ENCODE measurements at regions not wholly inside any gene's neighbourhood (a gene's known extent, or its start where the extent isn't known, plus 50 kb on each side); places are given as distances from the start of the nearest gene placed in this dataset.
"Not testable (repeated sequence)": the region's sequence is repeated elsewhere in the genome, so short reads cannot be mapped to it uniquely, and the experiment has no call there.

DNA sequence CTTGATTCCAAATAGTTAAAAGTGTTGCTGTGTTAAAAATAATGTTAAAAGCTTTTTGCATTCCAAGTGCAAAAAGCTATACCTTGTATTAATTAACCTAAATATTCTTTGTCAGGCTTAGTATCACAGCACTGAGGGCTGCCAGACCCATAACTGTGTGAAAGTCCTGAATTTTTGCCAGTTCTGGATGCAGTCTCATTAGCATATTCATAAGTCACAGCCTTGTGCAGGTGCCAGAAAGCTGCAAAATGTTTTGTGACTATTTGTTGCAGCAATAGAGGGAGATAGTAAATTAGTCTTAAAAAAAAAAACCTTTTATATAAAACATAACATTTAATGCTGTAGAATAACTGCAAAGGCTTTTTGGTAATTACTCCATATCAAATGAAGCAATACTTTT is 56.6 kb downstream of the SLITRK1 start:
- no peak for DNase-seq (ENCODE audit: low read depth)

DNA sequence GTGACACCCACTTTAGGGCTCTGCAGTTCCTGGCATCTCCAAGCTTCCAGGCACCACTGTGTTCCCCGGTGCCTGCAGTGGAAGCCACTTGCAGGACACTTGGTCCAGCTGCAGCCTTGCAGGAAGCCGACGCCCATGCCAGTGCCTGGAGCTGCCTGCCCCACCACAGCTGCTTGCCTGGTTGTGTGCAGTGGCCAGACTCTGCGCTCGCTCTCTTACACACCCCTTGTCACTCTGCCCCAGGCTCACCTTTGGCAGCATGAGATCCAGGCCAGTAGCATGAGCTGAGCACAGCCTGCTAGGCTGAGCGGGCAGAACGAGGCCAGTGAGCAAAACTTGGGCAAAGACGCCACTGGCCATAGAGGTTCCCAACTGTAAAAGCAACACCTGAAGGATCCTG is 57.7 kb downstream of the SLITRK1 start:
- no peak for DNase-seq (ENCODE audit: low read depth)

DNA sequence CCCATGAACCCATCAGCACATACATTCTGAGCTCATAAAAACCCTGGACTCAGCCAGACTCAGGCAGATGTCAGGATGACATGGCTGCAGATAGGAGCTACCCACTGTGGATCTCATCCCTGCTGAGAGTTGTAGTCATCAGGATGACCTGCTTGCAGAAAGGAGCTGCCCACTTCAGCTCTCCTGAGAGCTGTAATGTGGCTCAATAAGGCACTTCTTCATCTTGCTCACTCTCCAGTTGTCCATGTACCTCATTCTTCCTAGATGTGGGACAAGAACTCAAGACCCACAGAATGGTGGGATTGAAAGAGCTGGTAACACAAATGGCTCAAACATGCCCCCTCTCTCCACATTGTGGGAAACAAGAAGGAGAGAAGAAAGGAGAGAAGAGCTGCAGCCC is 58.2 kb downstream of the SLITRK1 start:
- no peak for DNase-seq (ENCODE audit: low read depth)

DNA sequence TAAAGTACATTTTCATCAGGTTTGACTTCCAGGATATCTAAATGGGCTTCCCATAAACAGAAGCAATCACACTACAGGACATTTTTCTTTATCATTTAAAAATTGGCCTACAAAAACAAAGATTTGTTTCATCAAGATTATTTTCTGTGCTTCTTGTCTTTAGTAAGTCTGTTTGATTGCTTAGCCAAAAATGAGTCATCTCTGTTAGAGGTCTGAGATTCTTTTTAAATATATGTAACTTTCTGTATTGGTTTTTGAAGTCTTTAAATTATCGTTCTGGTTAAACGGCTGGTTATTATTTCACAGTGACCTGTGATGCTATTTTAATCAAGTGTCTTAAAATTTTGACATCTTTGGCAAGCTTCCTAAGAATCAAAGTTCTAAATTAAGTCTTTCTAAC is 62.7 kb downstream of the SLITRK1 start:
- DNase-seq (ENCODE audit: low read depth): peak; percentile 24

DNA sequence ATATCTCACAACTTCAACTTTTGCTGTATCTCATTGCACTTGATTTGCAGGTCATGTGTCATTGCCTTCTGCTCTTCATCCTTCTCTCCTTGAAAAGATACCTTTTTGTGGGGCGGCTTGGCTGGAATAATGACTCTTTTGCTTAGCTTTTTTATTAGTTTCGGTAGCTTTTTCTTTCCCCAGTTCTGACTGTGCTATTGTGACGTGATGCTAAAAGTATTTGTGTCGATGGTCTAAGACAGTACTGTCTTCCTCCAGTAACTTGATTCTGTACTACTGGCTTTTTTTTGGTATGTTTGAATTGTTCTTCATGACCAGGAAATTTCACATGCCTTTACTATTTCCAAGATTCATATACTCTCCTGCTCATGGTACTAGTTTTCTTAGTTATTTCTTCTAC is 63.1 kb downstream of the SLITRK1 start:
- peak; percentile 72 for DNase-seq (ENCODE audit: low read depth)

DNA sequence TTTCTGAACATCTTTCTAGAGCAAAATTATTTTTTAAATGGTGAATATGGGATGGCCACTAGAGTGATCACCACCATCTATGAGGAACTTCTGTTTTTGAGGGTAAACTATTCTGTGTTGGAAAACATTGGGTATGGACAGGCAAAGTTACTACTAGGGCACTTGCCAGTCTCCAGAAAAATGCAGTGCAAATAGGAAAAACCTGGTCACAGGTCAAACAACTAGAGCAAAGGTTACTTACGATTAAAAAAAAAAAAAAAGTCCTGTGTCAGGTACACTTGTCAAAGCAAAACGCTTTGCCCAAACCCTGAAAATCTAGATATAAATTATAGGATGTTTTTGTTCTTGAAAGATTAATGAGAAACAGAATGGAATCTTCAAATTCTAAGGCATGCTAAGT is 66.2 kb downstream of the SLITRK1 start:
- DNase-seq (ENCODE audit: low read depth): no peak

DNA sequence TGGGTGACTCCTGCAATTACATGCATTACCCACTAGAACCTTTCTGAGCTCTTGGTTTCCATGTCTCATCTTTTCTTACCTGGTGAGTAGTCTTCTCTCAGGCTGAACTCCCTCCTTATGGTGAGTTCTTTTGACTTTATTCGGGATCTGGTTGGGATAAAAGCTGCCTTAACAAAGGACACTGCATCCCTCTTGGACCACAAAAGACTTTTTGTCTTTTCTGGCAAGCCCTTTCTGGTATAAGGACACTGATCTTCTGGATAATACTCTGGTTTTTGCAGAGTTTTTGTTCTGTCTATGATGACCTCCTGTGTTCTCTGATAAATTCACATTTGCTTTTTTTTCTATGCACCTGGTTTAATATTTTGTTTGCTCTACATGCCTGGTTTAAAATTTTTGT is 66.7 kb downstream of the SLITRK1 start:
- no peak for DNase-seq (ENCODE audit: low read depth)

DNA sequence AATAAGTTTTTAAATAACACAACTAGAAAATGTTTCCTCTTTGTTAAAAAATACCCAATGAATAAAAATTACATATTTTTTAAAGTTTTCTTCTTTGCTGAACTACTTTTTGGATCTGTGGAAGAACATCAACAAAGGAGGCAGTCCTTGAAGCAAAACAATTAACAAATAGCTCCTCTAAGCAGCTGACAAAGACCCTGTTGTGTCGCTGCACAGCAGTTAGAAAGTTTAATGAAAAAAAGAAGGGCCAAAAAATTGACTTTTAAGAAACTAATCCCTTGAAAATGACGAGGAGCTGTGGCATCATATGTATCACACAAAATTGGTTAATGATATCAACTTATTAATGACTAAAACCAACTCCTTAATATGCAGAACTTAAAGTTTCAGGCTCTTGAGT is 72.1 kb downstream of the SLITRK1 start:
- no peak for DNase-seq (ENCODE audit: low read depth)

DNA sequence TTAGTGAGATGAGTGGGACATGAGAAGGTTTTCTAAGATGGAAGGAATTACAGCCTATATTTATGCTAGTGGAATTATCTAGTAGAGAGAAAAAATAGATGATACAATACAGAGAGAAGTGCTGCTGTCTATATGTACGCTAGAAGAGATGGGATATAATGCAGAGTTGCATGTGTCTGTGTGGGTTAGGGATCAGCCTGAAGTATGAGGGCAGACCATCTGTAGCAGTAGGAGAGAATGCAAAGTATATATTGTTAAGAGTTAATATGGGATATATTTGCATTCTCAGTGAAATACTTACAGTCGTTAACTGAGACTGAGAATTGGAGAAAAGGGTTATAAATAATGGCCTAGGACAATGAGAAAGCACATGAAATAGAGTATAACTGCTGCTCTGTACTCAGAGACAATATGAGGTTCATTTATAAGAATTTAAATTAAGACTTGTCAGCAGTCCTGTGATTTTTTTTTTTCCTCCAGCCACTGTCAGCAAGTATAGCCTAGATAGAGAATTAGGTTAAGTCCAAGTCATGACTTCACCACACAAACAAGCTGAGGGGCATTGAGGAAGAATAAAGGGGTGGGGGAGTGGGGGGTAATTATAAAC is 77.8 kb downstream of the SLITRK1 start:
- no peak for DNase-seq (ENCODE audit: low read depth)

DNA sequence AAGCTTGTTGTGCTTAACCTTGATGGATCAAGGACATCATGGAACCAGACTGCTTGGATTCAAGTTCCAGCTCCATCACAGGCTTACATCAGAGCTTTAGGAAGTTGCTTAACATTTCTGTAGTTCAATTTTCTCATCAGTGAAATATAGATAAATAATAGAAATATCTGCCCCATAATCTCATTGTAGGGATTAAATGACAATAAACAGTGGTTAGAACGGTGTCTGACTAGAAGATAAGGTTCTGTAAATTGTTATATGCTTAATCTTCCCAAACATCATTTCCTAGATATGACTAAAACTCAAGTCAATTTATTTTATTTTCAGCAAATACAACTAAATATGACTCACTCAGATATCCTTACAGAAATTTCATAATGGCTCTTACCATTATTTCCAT is 83.5 kb downstream of the SLITRK1 start:
- DNase-seq (ENCODE audit: low read depth): peak; percentile 33

DNA sequence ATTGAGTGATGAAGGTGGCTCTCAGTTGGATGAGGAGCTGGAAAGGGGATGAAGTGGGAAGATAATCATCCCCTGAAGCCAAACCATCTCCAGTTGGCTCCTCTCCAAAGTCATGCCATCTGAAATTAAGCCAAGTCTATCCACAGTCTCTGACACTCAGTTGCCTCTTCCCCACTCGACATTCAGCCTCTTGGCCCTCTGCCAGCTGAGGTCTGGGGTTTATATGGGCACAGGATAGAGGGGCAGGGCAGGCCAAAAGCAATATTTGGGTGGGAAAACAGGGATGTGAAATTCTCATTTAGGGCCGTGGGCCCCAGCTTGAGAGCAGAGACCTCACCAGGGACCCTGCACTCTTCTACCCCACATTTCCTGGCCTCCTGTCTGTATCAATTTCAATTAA is 85.9 kb downstream of the SLITRK1 start:
- no peak for DNase-seq (ENCODE audit: low read depth)

DNA sequence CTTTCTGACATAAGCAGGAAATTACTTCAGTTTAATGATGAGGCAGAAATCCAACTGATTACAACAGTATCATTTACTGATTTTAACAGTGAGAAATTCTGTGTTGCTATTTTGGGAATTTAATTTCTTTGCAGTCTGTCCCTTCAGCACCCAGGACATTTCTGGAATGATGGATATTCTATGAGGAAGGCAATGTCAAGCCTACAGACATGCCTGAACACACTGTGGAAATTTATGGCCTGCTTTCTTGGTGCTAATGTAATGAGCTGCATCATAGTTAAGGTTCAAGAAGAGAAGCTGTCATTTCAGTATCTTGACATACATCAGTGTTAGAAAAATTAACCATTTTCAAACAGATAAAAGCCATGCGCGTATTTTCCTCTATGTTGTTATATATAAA is 87.7 kb downstream of the SLITRK1 start:
- no peak for DNase-seq (ENCODE audit: low read depth)

DNA sequence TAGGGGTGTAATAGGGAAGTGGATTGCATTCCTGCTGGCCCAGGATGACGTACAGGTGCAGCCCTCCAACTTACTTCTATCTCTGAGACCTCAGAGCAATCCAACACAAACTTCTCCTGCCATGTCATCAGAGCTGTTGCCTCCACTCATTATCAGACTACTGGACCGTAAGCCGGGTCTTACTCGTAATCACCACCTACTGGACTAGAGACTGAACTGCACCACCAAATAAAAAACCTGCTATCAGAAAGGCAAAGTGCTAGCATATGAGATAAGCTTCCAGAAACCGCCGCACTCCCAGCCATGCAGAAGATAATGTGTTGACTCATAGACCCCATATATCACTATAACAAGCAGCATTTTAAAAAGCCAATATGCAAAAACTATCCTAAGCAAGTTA is 102.0 kb downstream of the SLITRK1 start:
- DNase-seq (ENCODE audit: low read depth): peak; percentile 17

DNA sequence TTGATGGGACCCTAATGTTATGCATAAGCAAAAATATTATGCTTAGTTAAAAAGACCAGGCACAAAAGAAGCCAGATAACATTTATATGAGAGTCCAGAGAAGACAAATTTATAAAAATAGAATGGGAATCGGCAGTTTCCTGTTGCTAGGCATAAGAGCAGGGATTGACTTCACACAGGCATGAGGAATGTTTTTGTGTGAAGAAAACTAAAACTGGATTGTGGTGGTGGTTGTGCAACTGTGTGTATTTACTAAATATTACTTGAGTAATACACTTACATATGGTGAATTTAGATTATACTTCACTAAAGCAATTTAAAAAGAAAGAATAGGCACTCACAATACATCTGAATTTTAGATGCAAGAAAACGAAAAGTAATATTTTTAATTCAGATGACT is 108.3 kb downstream of the SLITRK1 start:
- peak; percentile 26 for DNase-seq (ENCODE audit: low read depth)

DNA sequence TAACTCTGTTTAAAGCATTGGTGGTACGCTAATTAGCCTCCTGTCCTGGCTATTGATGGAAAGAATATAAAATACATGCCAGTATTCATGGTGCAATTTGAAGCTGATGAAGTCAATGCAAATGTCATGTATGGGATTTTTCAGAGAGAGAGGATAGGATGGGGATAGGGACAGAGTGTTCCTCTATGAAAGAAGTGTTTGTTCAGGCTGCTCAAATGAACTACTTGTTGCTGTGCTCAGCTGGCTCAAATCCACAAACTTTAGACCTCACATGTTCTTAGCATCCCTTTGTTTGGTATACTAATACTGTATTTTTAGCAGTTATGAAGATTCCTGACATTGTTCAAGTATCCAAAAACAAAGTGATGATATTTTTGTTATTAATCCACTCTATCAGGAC is 116.5 kb downstream of the SLITRK1 start:
- DNase-seq (ENCODE audit: low read depth): no peak

DNA sequence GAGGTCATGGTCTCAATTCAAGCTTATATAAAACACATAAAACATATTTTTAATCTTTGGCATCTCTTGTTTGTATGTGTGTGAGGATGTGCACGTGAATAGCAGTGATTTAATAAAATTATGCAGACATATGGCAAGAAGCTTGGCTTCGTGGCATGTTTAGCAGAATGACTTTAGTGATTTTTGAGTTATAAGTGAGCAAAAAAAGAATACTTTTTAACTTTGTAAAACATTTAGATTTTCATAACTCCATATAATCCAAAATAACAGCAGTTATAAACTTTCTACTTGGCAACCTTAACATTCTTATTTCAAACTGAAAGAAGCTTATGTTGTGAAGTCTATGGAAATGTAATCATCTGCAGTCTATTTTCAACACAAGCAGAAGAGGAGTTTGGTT is 120.6 kb downstream of the SLITRK1 start:
- DNase-seq (ENCODE audit: low read depth): no peak

DNA sequence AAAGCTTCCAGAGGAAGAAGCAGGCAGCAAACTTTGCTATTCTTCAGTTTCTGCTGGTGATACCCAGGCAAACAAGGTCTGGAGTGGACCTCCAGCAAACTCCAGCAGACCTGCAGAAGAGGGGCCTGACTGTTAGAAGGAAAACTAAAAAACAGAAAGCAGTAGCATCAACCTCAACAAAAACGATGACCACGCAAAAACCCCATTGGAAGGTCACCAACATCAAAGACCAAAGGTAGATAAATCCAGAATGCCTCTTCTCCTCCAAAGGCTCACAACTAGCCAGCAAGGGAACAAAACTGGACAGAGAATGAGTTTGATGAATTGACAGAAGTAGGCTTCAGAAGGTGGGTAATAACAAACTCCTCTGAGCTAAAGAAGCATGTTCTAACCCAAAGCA is 127.1 kb downstream of the SLITRK1 start:
- not testable (repeated sequence) for DNase-seq (ENCODE audit: low read depth)

DNA sequence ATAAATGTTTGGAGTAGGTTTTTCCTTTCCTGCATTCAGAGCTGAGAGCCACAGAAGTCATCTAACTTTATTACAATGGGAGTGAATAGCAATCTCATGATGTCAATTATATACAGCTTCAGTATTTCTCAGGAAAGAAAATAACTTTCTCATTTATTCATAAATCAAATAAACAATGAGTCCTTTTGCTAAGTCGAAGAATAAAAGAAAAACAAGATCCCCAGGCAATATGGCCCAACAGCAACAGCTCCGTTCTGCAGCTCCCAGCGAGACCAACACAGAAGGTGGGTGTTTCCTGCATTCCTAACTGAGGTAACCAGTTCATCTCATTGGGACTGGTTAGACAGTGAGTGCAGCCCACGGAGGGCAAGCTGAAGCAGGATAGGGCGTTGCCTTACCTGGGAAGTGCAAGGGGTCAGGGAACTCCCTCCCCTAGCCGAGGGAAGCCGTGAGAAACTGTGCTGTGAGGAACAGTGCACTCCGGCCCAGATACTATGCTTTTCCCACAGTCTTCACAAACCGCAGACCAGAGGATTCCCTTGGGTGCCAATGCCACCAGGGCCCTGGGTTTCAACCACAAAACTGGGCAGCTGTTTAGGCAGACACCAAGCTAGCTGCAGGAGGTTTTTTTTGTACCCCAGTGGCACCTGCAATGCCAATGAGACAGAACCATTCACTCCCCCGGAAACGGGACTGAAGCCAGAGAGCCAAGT is 128.2 kb downstream of the SLITRK1 start:
- DNase-seq (ENCODE audit: low read depth): no peak

DNA sequence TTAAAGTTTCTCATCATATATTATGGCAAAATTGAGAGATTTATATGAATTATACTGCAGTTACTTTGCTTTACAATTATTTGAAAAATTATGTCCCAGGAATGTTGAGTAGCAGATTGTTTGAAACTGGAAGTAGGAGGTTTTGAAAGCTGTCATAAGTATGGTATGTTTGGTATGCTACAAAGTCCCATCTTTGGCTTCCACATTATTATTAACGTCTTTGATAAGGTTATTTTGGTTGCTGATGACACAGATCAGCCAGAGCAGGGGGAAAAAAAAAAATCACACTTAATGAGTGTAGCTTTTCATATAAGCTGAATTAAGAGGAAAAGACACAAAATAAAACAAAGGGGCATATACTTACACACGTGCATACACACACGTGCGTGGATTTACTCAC is 130.1 kb downstream of the SLITRK1 start:
- peak; percentile 66 for DNase-seq (ENCODE audit: low read depth)

DNA sequence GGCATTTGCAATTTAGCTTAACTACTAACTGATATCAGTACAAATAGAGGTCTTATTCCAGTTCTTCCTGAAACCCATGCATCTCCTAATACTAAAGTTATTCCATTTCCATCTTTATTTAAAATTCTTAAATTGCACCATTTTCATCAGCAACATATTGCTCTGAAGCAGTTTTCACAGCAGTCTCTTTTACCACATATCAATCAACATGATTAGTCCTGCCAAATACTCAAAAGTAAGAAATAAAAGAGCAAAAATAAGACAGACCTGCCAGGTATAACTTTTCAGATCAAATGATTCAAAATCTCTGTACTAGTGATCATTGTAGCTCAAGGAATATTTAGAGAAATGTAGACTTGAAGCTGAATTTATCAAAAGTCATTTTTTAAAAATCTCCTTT is 141.7 kb downstream of the SLITRK1 start:
- no peak for DNase-seq (ENCODE audit: low read depth)

DNA sequence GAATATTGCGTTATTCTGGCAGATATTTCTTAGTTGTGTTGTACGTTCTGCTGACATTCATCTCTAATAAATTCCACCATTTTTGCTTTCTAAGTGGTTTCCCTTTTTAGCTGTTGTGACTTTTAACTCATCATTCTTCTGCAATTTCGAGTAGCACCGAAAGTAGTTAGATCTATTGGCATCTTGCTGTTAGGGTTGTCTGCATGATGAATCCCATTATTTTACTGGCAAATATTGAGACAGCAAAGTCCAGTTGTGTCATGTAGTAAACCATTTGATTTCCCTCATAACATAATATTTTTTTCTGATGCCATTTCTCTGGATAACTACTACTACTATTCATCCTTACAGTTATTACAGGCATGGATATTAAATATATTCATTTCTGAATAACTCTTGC is 143.9 kb downstream of the SLITRK1 start:
- no peak for DNase-seq (ENCODE audit: low read depth)

DNA sequence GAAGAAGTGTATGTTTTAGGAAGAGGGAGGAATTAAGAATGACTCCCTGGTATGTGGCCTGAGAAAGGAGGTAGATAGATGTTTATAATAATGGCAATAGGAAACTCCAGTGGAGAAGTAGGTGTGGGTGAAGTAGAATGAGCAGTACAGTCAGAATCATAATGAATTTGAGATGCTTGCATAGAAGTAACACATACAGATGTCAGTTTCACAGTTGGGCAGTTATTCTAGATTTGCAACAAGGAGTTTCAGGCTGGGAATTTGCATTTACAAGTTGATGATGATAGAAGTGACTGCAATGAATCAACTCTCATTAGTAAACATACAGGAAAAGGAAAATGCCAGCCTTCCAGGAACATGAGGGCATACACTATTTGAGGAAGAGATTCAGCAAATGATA is 149.0 kb downstream of the SLITRK1 start:
- DNase-seq (ENCODE audit: low read depth): no peak

DNA sequence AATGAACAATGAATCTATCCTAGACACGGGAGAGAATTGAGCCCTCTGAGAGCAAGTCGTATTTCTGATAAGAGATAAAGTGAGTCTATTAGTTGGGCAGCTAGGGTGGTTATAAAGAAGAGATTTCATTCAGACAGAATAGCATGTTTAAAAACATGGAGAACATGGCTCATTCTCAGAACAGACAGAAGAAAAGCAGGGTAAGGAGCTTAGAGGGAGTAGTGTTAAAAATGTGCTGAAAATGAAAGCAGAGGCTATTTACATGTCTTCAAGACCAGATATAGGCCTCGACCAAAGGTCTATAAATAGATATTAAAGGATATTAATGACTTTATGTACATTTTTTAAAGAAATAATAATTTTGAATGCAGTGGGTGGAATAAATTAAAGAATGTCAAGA is 149.5 kb downstream of the SLITRK1 start:
- no peak for DNase-seq (ENCODE audit: low read depth)

DNA sequence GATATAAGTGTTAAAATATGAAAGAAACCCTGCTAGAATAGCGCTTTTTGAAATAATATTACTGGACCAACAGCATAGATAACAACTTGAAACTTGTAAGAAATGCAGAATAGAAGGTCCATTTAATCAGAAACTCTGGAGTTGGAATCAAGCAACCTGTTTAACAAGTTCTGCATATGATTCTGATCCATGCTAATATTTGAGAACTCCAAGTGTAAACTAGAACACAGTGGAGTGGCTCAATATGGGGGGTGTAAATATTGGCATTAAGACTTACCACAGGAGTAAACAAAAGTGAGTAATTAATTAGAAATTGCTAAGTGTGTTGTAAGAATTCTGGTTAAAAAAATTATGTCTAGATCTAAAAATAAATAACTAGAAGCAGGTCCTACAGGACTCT is 151.2 kb downstream of the SLITRK1 start:
- no peak for DNase-seq (ENCODE audit: low read depth)
